KMS-11 (cell line): ENCODE measurements at regions not wholly inside any gene's neighbourhood (a gene's known extent, or its start where the extent isn't known, plus 50 kb on each side); places are given as distances from the start of the nearest gene placed in this dataset.
"Not testable (repeated sequence)": the region's sequence is repeated elsewhere in the genome, so short reads cannot be mapped to it uniquely, and the experiment has no call there.

Experiments
- H2AFZ ChIP-seq: fragments of 200-600 bp; sonication (generic); 2 replicates; pipeline ENCODE4 v1.6.1; 2016; ENCODE audit warnings: antibody characterized with exemption, mixed run types, low read depth
- H3K27ac ChIP-seq: fragments of 200-600 bp; sonication (generic); 2 replicates; pipeline ENCODE4 v1.6.1; 2016; ENCODE audit warnings: mild to moderate bottlenecking, mixed run types
- H3K27me3 ChIP-seq: fragments of 200-600 bp; sonication (generic); 2 replicates; pipeline ENCODE4 v1.6.1; 2017; ENCODE audit warnings: mild to moderate bottlenecking, low read depth, mixed run types, moderate library complexity; ENCODE audit not compliant: insufficient read depth
- H3K36me3 ChIP-seq: fragments of 200-600 bp; sonication (generic); 2 replicates; pipeline ENCODE4 v1.6.1; 2017; ENCODE audit warnings: mild to moderate bottlenecking, mixed run types; ENCODE audit not compliant: insufficient read depth
- H3K4me1 ChIP-seq: fragments of 200-600 bp; sonication (generic); 2 replicates; pipeline ENCODE4 v1.6.1; 2016; ENCODE audit warnings: mild to moderate bottlenecking, low read depth, mixed run types; ENCODE audit not compliant: poor library complexity, severe bottlenecking
- H3K4me2 ChIP-seq: fragments of 200-600 bp; sonication (generic); 2 replicates; pipeline ENCODE4 v1.7.0; 2016; ENCODE audit warnings: mild to moderate bottlenecking, mixed run types
- H3K4me3 ChIP-seq: fragments of 200-600 bp; sonication (generic); IDR thresholded peaks from 2 replicates; pipeline ENCODE4 v1.6.1; 2017; ENCODE audit warnings: low read depth, low read length, mixed read lengths; ENCODE audit not compliant: insufficient read depth
- H3K79me2 ChIP-seq: fragments of 200-600 bp; sonication (generic); 2 replicates; pipeline ENCODE4 v1.6.1; 2016; ENCODE audit warnings: low read depth, mixed run types; ENCODE audit not compliant: insufficient read depth
- H3K9ac ChIP-seq: fragments of 200-600 bp; sonication (generic); 2 replicates; pipeline ENCODE4 v1.6.1; 2016; ENCODE audit warnings: mild to moderate bottlenecking, mixed run types
- H4K20me1 ChIP-seq: fragments of 200-600 bp; sonication (generic); 2 replicates; pipeline ENCODE4 v1.6.1; 2016; ENCODE audit warnings: mild to moderate bottlenecking, mixed run types; ENCODE audit not compliant: insufficient read depth
- TF ChIP-seq, protein P1 (sequence below): fragments of 200-600 bp; sonication (generic); conservative IDR thresholded peaks from 2 replicates; pipeline ENCODE4 v1.6.1; 2017; ENCODE audit warnings: low read depth, mild to moderate bottlenecking, antibody characterized with exemption, low read length, moderate library complexity, mixed read lengths

GRCh38 chr18:56423626-56424025, 214.8 kb downstream of the TXNL1 start:
- Histone ChIP-seq H3K4me2 (no peak overlapping the region), H3K79me2 (no peaks in the 10 kb centered on the region), H3K9ac (no peak overlapping the region), H3K36me3 (no peaks in the 10 kb centered on the region), H4K20me1 (no peaks in the 10 kb centered on the region), H3K27ac (no peak overlapping the region), H3K27me3 (no peaks in the 10 kb centered on the region), H3K4me1 (peaks cover 7% of the 10 kb centered on the region), H3K4me3 (no peak overlapping the region), H2AFZ (no peak overlapping the region)
- TF ChIP-seq, protein P1, sequence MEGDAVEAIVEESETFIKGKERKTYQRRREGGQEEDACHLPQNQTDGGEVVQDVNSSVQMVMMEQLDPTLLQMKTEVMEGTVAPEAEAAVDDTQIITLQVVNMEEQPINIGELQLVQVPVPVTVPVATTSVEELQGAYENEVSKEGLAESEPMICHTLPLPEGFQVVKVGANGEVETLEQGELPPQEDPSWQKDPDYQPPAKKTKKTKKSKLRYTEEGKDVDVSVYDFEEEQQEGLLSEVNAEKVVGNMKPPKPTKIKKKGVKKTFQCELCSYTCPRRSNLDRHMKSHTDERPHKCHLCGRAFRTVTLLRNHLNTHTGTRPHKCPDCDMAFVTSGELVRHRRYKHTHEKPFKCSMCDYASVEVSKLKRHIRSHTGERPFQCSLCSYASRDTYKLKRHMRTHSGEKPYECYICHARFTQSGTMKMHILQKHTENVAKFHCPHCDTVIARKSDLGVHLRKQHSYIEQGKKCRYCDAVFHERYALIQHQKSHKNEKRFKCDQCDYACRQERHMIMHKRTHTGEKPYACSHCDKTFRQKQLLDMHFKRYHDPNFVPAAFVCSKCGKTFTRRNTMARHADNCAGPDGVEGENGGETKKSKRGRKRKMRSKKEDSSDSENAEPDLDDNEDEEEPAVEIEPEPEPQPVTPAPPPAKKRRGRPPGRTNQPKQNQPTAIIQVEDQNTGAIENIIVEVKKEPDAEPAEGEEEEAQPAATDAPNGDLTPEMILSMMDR = no peak

DNA sequence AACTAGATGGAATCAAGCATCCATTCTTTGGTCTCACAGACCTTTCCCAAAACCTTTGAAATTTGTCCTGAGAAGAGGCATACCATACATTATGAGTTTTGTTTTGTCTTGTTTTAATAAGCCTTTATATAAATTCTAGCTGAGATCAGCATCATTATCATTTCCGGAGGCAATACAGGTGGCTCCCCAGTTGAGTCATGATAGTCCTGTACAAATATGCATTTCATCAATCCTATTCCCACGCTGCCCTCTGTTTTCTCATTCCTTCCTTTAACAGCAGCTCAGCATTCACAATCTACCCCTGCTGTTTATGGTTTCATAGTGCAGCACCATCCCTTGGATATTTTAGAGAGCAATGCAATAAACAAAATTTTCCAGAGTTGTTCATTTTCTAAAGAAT, 216.7 kb downstream of the TXNL1 start:
- no peaks in the 10 kb centered on the region for H3K36me3 ChIP-seq
- H3K4me2 ChIP-seq = no peak overlapping the region
- H3K4me1 ChIP-seq = no peaks in the 10 kb centered on the region
- H3K27ac ChIP-seq = no peak overlapping the region
- H3K27me3 ChIP-seq = no peaks in the 10 kb centered on the region
- H3K4me3 ChIP-seq = no peak overlapping the region
- TF ChIP-seq, protein P1 = no peak
- no peaks in the 10 kb centered on the region for H3K79me2 ChIP-seq
- H3K9ac ChIP-seq = no peak overlapping the region
- H2AFZ ChIP-seq = no peak overlapping the region
- no peaks in the 10 kb centered on the region for H4K20me1 ChIP-seq

- H3K9ac ChIP-seq, H3K4me1 ChIP-seq, H3K36me3 ChIP-seq, H2AFZ ChIP-seq, H3K27me3 ChIP-seq, H3K79me2 ChIP-seq, H4K20me1 ChIP-seq, H3K4me2 ChIP-seq, H3K4me3 ChIP-seq, H3K27ac ChIP-seq: not testable (repeated sequence)
Measured at GRCh38 chr18:56420868-56421267, 217.5 kb downstream of the TXNL1 start.

- Histone ChIP-seq H3K27ac (no peak overlapping the region), H4K20me1 (no peaks in the 10 kb centered on the region), H3K4me3 (no peak overlapping the region), H3K27me3 (no peaks in the 10 kb centered on the region), H3K9ac (no peak overlapping the region), H2AFZ (no peak overlapping the region), H3K4me1 (no peaks in the 10 kb centered on the region), H3K79me2 (no peaks in the 10 kb centered on the region), H3K4me2 (no peak overlapping the region), H3K36me3 (no peaks in the 10 kb centered on the region)
- TF ChIP-seq, protein P1 = no peak
Measured at GRCh38 chr18:56414357-56414756, 224.0 kb downstream of the TXNL1 start.

DNA sequence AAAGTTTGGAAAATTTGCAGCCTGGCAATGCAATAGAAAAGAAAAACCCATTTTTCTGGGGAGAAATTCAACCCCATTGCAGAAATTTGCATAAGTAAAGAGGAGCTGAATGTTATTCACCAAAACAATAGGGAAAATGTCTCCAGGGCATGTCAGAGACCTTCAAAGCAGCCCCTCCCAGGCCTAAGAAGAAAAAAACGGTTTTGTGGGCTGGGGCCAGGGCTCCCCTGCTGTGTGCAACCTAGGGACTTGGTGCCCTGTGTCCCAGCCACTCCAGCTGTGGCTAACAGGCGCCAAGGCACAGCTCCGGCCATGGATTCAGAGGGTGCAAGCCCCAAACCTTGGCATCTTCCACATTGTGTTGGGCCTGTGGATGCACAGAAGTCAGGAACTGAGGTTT, 224.5 kb downstream of the TXNL1 start:
- no peak overlapping the region for H3K9ac ChIP-seq
- H3K27ac ChIP-seq = no peak overlapping the region
- H3K27me3 ChIP-seq = no peaks in the 10 kb centered on the region
- H3K79me2 ChIP-seq = no peaks in the 10 kb centered on the region
- no peak overlapping the region for H3K4me2 ChIP-seq
- H4K20me1 ChIP-seq = no peaks in the 10 kb centered on the region
- H2AFZ ChIP-seq = no peak overlapping the region
- no peak overlapping the region for H3K4me3 ChIP-seq
- no peaks in the 10 kb centered on the region for H3K4me1 ChIP-seq
- H3K36me3 ChIP-seq = no peaks in the 10 kb centered on the region
- TF ChIP-seq, protein P1 = no peak
